Heart right ventricle (tissue), 16 donors: ENCODE measurements at regions not wholly inside any gene's neighbourhood (a gene's known extent, or its start where the extent isn't known, plus 50 kb on each side); places are given as distances from the start of the nearest gene placed in this dataset.

Source experiments
- ATAC-seq, 8 donors: fragments of 200-7000 bp; cut with Tn5 transposase; one replicate each; pipeline ENCODE4 v1.9.1; 2020; ENCODE audit warnings: mild to moderate bottlenecking in 8 of 8, moderate library complexity in 8 of 8, moderate number of reproducible peaks in 1 of 8
- DNase-seq, 2 donors: peaks; one replicate each; pipeline ENCODE4 v3.0.0-alpha.2; 2020
- H3K27ac ChIP-seq, 10 donors: fragments of 200-600 bp; sonication (generic) in 2 of 10; one replicate each; pipeline versions ENCODE4 v1.5.0 to v1.8.0; 2020 to 2022; ENCODE audit warnings: mild to moderate bottlenecking in 3 of 10
- H3K27me3 ChIP-seq, 7 donors: fragments of 200-600 bp; one replicate each; pipeline ENCODE4 v1.8.0; 2021 to 2022; ENCODE audit warnings: mild to moderate bottlenecking in 2 of 7
- H3K36me3 ChIP-seq, 9 donors: fragments of 200-600 bp; sonication (generic) in 1 of 9; one replicate each; pipeline versions ENCODE4 v1.5.0 to v1.8.0; 2020 to 2022; ENCODE audit warnings: mild to moderate bottlenecking in 2 of 9
- H3K4me1 ChIP-seq, 9 donors: fragments of 200-600 bp; sonication (generic) in 1 of 9; one replicate each; pipeline versions ENCODE4 v1.5.0 to v1.8.0; 2020 to 2022; ENCODE audit warnings: mild to moderate bottlenecking in 4 of 9
- H3K4me3 ChIP-seq, 10 donors: fragments of 200-600 bp; sonication (generic) in 2 of 10; one replicate each; pipeline versions ENCODE4 v1.5.0 to v1.8.0; 2020 to 2022; ENCODE audit warnings: mild to moderate bottlenecking in 7 of 10, moderate library complexity in 2 of 10
- H3K9me3 ChIP-seq, 11 donors: fragments of 200-600 bp in 10 of 11; sonication (generic) in 2 of 11; one replicate each; pipeline versions ENCODE4 v1.5.0 to v1.8.0; 2013 to 2022; ENCODE audit warnings: mild to moderate bottlenecking in 2 of 11, control low read depth in 1 of 11, moderate library complexity in 1 of 11
- WGBS, 2 donors: extraction: QIAGEN DNeasy Blood & Tissue Kit; methylation state at CpG; one replicate each; pipeline ENCODE4 v1.1.7; 2013; ENCODE audit warnings: inconsistent platforms in 1 of 2; 5-methylcytosine and 5-hydroxymethylcytosine counted together
- intact Hi-C, 10 donors: fragments of 100-400 bp; cut with DNase I; formaldehyde crosslinking; loops; one replicate each; pipeline versions ENCODE4 v1.11.1 to v1.14.2; 2022
- TF ChIP-seq, protein P1 (sequence below), 9 donors: fragments of 200-600 bp; sonication (generic) in 2 of 9; IDR thresholded peaks; one replicate each; pipeline versions ENCODE4 v1.5.0 to v1.8.0; 2021 to 2022; ENCODE audit warnings: antibody characterized with exemption in 9 of 9, mild to moderate bottlenecking in 5 of 9, moderate library complexity in 1 of 9
- donor health status: Arrhythmogenic right ventricular cardiomyopathy.
- donor health status: ischemic (EF 13 %, LVEDD 7.1; RV severe dilation, severe dysfunction).
- donor health status: healthy with polysubstance abuse.
- donor health status: DM: no; HTN: yes; CAD: no.
- donor health status: DM: no; HTN: no; CAD: no.
- donor health status: ischemic (EF 25% LVEDD 6.9; RV normal size, moderate dysfunction).
- donor health status: ischemic (EF 25% LVEDD 5.7; RV mildly dilated, moderate dysfunction).
- donor health status: healthy.
- donor health status: DM: yes; HTN: yes; CAD: no.
- donor health status: Ischemic cardiomyopathy.
- donor health status: ischemic (EF 35%, LVEDD 5.7; RV mildly dilated, moderate dysfunction).
- donor health status: nonischemic (EF 11% LVEDD 7.7; RV severe dilation, severe dysfunction).
- donor health status: DM: yes; HTN: yes; CAD: no.
- donor health status: PGD.
- donor health status: ischemic (EF 29% LVEDD 5.4; RV normal size, mild dysfunction).
- donor health status: nonischemic (EF 23%, LVEDD 6.1; RV moderate dilation, normal function).

DNA sequence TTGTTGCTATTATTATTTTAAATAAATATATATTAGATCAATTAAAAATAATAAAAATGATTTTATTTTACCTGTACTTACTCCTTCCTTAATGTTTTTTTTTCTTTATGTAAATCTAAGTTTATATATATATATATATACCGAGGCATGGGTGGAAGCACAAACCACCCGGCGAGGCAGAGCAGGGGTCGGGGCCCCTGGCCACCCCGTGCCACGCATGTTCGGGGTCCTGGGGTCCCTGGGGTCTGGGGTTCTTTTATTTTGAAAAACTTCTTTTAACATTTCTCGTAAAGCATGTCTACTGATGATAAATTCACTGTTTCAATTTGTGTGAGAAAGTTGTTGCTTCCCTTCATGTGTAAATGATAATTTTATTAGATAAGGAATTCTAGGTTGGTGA is 976.1 kb downstream of the REEP3 start:
- H3K36me3 ChIP-seq, result no peaks in the 10 kb centered on the region
- no peaks in the 10 kb centered on the region for H3K27me3 ChIP-seq
- ATAC-seq (no peak), DNase-seq (no peak)
- H3K4me3 ChIP-seq, result no peak overlapping the region
- H3K27ac ChIP-seq, result no peak overlapping the region
- no peaks in the 10 kb centered on the region for H3K4me1 ChIP-seq
- TF ChIP-seq, protein P1, sequence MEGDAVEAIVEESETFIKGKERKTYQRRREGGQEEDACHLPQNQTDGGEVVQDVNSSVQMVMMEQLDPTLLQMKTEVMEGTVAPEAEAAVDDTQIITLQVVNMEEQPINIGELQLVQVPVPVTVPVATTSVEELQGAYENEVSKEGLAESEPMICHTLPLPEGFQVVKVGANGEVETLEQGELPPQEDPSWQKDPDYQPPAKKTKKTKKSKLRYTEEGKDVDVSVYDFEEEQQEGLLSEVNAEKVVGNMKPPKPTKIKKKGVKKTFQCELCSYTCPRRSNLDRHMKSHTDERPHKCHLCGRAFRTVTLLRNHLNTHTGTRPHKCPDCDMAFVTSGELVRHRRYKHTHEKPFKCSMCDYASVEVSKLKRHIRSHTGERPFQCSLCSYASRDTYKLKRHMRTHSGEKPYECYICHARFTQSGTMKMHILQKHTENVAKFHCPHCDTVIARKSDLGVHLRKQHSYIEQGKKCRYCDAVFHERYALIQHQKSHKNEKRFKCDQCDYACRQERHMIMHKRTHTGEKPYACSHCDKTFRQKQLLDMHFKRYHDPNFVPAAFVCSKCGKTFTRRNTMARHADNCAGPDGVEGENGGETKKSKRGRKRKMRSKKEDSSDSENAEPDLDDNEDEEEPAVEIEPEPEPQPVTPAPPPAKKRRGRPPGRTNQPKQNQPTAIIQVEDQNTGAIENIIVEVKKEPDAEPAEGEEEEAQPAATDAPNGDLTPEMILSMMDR (IDR thresholded peaks at IDR 0.05), result no peak
- WGBS, 2 donors, result 89 to 91% methylated on average over 8 of the region's 8 CpGs
- intact Hi-C loops, result no loop called here
- peaks cover 0 to 10% (median 0%) of the 10 kb centered on the region in 11 donors for H3K9me3 ChIP-seq

DNA sequence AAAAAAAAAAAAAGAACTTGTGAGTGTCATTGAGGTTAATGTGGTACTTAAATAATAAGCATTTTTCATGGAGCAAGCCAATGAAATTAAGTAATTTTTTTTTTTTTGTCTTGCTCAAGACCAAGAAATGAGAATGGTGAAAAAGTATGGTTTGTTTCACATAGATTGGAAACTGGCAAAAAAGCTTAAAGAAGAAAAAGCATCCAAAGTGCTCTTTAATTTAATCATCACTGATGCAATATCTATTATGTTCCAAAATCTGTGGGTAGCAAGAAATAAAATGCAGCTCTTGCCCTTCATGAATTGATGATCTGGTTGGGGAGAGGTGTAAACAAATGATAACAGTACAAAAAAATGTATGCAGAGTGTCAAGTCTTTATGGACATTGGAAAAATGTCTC is 980.6 kb downstream of the REEP3 start:
- Histone ChIP-seq H3K4me1 (no peaks in the 10 kb centered on the region), H3K36me3 (no peaks in the 10 kb centered on the region), H3K27ac (no peak overlapping the region), H3K9me3 (peaks cover 0 to 6% (median 0%) of the 10 kb centered on the region in 11 donors), H3K4me3 (no peak overlapping the region), H3K27me3 (no peaks in the 10 kb centered on the region)
- TF ChIP-seq, protein P1 (IDR thresholded peaks at IDR 0.05), result no peak
- no peak for ATAC-seq
- DNase-seq, result no peak
- intact Hi-C loops, result no loop called here

DNA sequence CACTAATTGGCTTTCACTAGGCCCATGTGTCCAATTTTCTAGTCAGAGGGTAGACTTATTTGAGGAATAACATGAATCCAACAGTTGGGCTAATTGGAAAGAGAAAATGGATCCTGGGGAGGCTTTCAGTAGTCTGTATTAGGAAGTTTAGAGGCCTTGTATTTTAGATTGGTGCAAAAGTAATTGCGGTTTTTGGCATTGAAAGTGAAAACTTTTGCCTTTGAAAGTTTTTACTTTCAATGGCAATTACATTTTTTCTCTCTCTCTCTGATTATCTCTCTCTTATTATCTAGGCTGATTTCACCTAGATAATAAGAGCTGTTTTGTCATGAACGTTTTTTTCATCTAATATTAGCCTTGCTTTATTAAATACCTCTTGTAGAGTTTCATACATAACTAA is 981.7 kb downstream of the REEP3 start:
- Histone ChIP-seq H3K4me1 (no peaks in the 10 kb centered on the region), H3K4me3 (no peak overlapping the region), H3K27me3 (no peaks in the 10 kb centered on the region), H3K9me3 (peaks cover 0 to 6% (median 0%) of the 10 kb centered on the region in 11 donors), H3K27ac (no peak overlapping the region), H3K36me3 (no peaks in the 10 kb centered on the region)
- intact Hi-C loops, result no loop called here
- 71 to 74% methylated on average over 2 of the region's 2 CpGs for WGBS, 2 donors
- TF ChIP-seq, protein P1 (IDR thresholded peaks at IDR 0.05), result no peak
- no peak for ATAC-seq
- no peak for DNase-seq

DNA sequence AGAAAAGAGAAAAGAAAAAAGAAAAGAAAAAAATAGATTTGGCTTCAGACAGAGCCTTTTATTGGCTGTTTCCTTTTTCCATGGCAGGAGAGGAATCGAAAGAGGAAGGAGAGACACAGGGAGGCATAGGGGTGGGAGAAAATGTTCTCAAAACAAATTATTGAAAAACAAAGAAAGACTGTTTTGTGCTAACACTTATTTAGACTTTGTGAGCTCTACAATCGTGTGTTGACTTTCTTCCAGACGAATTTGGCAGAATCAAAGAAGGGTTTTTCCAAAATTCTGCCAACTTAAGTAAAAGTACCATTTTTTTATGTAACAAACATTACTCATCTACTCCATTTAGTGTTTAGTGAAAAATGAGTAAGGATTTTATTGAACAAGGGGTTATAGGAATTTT is 982.2 kb downstream of the REEP3 start:
- Histone ChIP-seq H3K9me3 (peaks cover 0 to 6% (median 0%) of the 10 kb centered on the region in 11 donors), H3K4me3 (no peak overlapping the region), H3K27ac (no peak overlapping the region), H3K27me3 (no peaks in the 10 kb centered on the region), H3K36me3 (no peaks in the 10 kb centered on the region), H3K4me1 (no peaks in the 10 kb centered on the region)
- intact Hi-C loops, result no loop called here
- ATAC-seq, result no peak
- whole genome bisulfite sequencing, 2 donors, result 58 to 64% methylated on average over 3 of the region's 3 CpGs
- no peak for DNase-seq
- TF ChIP-seq, protein P1 (IDR thresholded peaks at IDR 0.05), result no peak

DNA sequence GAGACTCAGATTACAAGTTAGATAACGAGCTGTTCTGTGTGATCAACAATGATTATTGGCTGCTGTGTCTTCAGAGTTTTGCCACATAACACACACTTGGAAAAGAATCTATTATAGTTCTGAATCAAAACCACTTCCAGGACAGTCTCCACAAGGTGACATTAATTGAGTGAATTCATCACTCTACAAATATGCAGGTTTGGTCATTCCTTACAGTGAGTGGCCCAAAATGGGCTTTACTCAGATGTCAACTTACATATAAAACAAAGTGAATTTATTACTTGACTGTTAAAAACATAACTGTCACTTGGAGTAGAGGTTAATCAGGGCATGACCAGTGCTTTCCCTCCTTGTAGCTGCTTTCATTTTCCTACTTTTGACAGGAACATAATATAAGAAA is 984.3 kb downstream of the REEP3 start:
- Histone ChIP-seq H3K9me3 (no peaks in the 10 kb centered on the region), H3K4me3 (no peak overlapping the region), H3K27ac (no peak overlapping the region), H3K27me3 (no peaks in the 10 kb centered on the region), H3K4me1 (no peaks in the 10 kb centered on the region), H3K36me3 (no peaks in the 10 kb centered on the region)
- WGBS, 2 donors, result 62 to 71% methylated on average over 1 of the region's 1 CpG
- intact Hi-C loops, result no loop called here
- DNase-seq (no peak), ATAC-seq (no peak)
- TF ChIP-seq, protein P1 (IDR thresholded peaks at IDR 0.05), result no peak
